Stimulated activated CD4-positive, alpha-beta T cell treated with anti-CD3 and anti-CD28 coated beads, Interleukin-12 subunit alpha, Interleukin-12 subunit beta, amount 100 ng/mL, for 24 hours (primary cell): ENCODE measurements at regions not wholly inside any gene's neighbourhood (a gene's known extent, or its start where the extent isn't known, plus 50 kb on each side); places are given as distances from the start of the nearest gene placed in this dataset.

Source experiments
- DNase-seq, 2 experiments: peaks; one replicate each; pipeline ENCODE4 v3.0.0-alpha.2; 2020; ENCODE audit warnings: low read depth in 2 of 2

GRCh38 chr1:193312432-193312831, 126.0 kb upstream of the B3GALT2 start:
- no peak for DNase-seq

- no peak for DNase-seq
Observed at GRCh38 chr1:193311226-193311948, 125.0 kb upstream of the B3GALT2 start.

- no peak for DNase-seq
Observed at GRCh38 chr1:193310564-193310963, 124.2 kb upstream of the B3GALT2 start.

GRCh38 chr1:193309936-193310475, 123.6 kb upstream of the B3GALT2 start:
- DNase-seq = no peak

- DNase-seq = no peak
Observed at GRCh38 chr1:193308438-193308837, 122.0 kb upstream of the B3GALT2 start.

- DNase-seq = no peak
Observed at GRCh38 chr1:193306430-193306829, 120.0 kb upstream of the B3GALT2 start.
